Loucy (cell line): ENCODE measurements at regions not wholly inside any gene's neighbourhood (a gene's known extent, or its start where the extent isn't known, plus 50 kb on each side); places are given as distances from the start of the nearest gene placed in this dataset.
"Not testable (repeated sequence)": the region's sequence is repeated elsewhere in the genome, so short reads cannot be mapped to it uniquely, and the experiment has no call there.

ENCODE experiments used
- EZH2phosphoT487 ChIP-seq: fragments of 200-600 bp; IDR thresholded peaks from 2 replicates; pipeline ENCODE4 v1.6.1; 2018; ENCODE audit warnings: antibody characterized with exemption, mild to moderate bottlenecking, moderate library complexity, borderline replicate concordance
- TF ChIP-seq, protein P1 (sequence below): fragments of 200-600 bp; sonication (generic); conservative IDR thresholded peaks from 2 replicates; pipeline ENCODE4 v1.5.1; 2014; ENCODE audit warnings: mild to moderate bottlenecking, antibody characterized with exemption, low read length

- TF ChIP-seq, protein P1, sequence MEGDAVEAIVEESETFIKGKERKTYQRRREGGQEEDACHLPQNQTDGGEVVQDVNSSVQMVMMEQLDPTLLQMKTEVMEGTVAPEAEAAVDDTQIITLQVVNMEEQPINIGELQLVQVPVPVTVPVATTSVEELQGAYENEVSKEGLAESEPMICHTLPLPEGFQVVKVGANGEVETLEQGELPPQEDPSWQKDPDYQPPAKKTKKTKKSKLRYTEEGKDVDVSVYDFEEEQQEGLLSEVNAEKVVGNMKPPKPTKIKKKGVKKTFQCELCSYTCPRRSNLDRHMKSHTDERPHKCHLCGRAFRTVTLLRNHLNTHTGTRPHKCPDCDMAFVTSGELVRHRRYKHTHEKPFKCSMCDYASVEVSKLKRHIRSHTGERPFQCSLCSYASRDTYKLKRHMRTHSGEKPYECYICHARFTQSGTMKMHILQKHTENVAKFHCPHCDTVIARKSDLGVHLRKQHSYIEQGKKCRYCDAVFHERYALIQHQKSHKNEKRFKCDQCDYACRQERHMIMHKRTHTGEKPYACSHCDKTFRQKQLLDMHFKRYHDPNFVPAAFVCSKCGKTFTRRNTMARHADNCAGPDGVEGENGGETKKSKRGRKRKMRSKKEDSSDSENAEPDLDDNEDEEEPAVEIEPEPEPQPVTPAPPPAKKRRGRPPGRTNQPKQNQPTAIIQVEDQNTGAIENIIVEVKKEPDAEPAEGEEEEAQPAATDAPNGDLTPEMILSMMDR = not testable (repeated sequence)
- TF ChIP-seq EZH2phosphoT487 = not testable (repeated sequence)
Observed at GRCh38 chr5:161001142-161001541, 149.1 kb upstream of the ATP10B start.
